H9 (cell line): ENCODE measurements at regions not wholly inside any gene's neighbourhood (a gene's known extent, or its start where the extent isn't known, plus 50 kb on each side); places are given as distances from the start of the nearest gene placed in this dataset.

Source experiments
- DNase-seq: peaks from one replicate; pipeline ENCODE4 v3.0.0-alpha.2; 2017
- H2AFZ ChIP-seq: one replicate; pipeline ENCODE4 v1.6.1; 2013; ENCODE audit warnings: mild to moderate bottlenecking, low read length, control low read depth, moderate library complexity
- H2AK5ac ChIP-seq: 2 replicates; pipeline ENCODE4 v1.6.1; 2013; ENCODE audit warnings: low read length, control low read depth, mixed read lengths; ENCODE audit not compliant: insufficient read length
- H2BK120ac ChIP-seq: one replicate; pipeline ENCODE4 v1.6.1; 2013; ENCODE audit warnings: low read depth, mild to moderate bottlenecking, low read length, control low read depth, inconsistent platforms; ENCODE audit not compliant: poor library complexity, severe bottlenecking
- H2BK12ac ChIP-seq: 2 replicates; pipeline ENCODE4 v1.6.1; 2013; ENCODE audit warnings: low read length, control low read depth, mixed read lengths, low read depth; ENCODE audit not compliant: insufficient read length
- H2BK15ac ChIP-seq: 2 replicates; pipeline ENCODE4 v1.6.1; 2013; ENCODE audit warnings: low read depth, low read length, control low read depth
- H2BK20ac ChIP-seq: one replicate; pipeline ENCODE4 v1.6.1; 2013; ENCODE audit warnings: low read depth, mild to moderate bottlenecking, low read length, control low read depth, inconsistent platforms; ENCODE audit not compliant: poor library complexity, severe bottlenecking
- H2BK5ac ChIP-seq: 2 replicates; pipeline ENCODE4 v1.6.1; 2013; ENCODE audit warnings: low read length, control low read depth, mixed read lengths; ENCODE audit not compliant: insufficient read length
- H3K14ac ChIP-seq: 2 replicates; pipeline ENCODE4 v1.6.1; 2013; ENCODE audit warnings: low read length, control low read depth; ENCODE audit not compliant: insufficient read depth
- H3K18ac ChIP-seq: 2 replicates; pipeline ENCODE4 v1.6.1; 2013; ENCODE audit warnings: low read depth, mild to moderate bottlenecking, mixed read lengths, low read length, control low read depth; ENCODE audit not compliant: insufficient read length
- H3K23ac ChIP-seq: 2 replicates; pipeline ENCODE4 v1.6.1; 2013; ENCODE audit warnings: low read length, control low read depth, mixed read lengths, low read depth; ENCODE audit not compliant: insufficient read length
- H3K23me2 ChIP-seq: 2 replicates; pipeline ENCODE4 v1.6.1; 2013; ENCODE audit warnings: low read depth, mild to moderate bottlenecking, mixed read lengths, low read length, control low read depth; ENCODE audit not compliant: insufficient read length, poor library complexity, severe bottlenecking
- H3K27ac ChIP-seq: 2 replicates; pipeline ENCODE4 v1.5.1; 2013; ENCODE audit warnings: low read length, control low read depth, mixed read lengths, low read depth; ENCODE audit not compliant: insufficient read length
- H3K27me3 ChIP-seq: 2 replicates; pipeline ENCODE4 v1.6.1; 2013; ENCODE audit warnings: low read length, control low read depth, inconsistent platforms; ENCODE audit not compliant: insufficient read depth
- H3K4ac ChIP-seq: 2 replicates; pipeline ENCODE4 v1.6.1; 2013; ENCODE audit warnings: low read depth, mild to moderate bottlenecking, control low read depth, inconsistent platforms, low read length, moderate library complexity
- H3K4me1 ChIP-seq: 2 replicates; pipeline ENCODE4 v1.6.1; 2013; ENCODE audit warnings: low read length, control low read depth, inconsistent platforms; ENCODE audit not compliant: insufficient read depth
- H3K4me2 ChIP-seq: 2 replicates; pipeline ENCODE4 v1.6.1; 2013; ENCODE audit warnings: low read length, control low read depth, mixed read lengths; ENCODE audit not compliant: insufficient read length, insufficient read depth
- H3K56ac ChIP-seq: 2 replicates; pipeline ENCODE4 v1.6.1; 2013; ENCODE audit warnings: low read depth, mild to moderate bottlenecking, mixed read lengths, low read length, control low read depth; ENCODE audit not compliant: insufficient read length
- H3K79me1 ChIP-seq: 2 replicates; pipeline ENCODE4 v1.6.1; 2013; ENCODE audit warnings: low read depth, mild to moderate bottlenecking, moderate library complexity, low read length, control low read depth, inconsistent platforms; ENCODE audit not compliant: insufficient read depth, poor library complexity, severe bottlenecking
- H3K79me2 ChIP-seq: 2 replicates; pipeline ENCODE4 v1.6.1; 2013; ENCODE audit warnings: low read length, control low read depth, inconsistent platforms; ENCODE audit not compliant: insufficient read depth
- H3K9ac ChIP-seq: 2 replicates; pipeline ENCODE4 v1.6.1; 2013; ENCODE audit warnings: low read length, control low read depth, mixed read lengths; ENCODE audit not compliant: insufficient read length; ENCODE audit errors: extremely low read depth
- H3K9me3 ChIP-seq: one replicate; pipeline ENCODE4 v1.6.1; 2013; ENCODE audit warnings: low read depth, low read length, inconsistent platforms; ENCODE audit not compliant: control insufficient read depth
- H3T11ph ChIP-seq: one replicate; pipeline ENCODE4 v1.6.1; 2013; ENCODE audit warnings: mild to moderate bottlenecking, low read length, control low read depth, inconsistent platforms
- H4K20me1 ChIP-seq: one replicate; pipeline ENCODE4 v1.6.1; 2013; ENCODE audit not compliant: control insufficient read depth, insufficient read length, insufficient read depth
- H4K5ac ChIP-seq: 2 replicates; pipeline ENCODE4 v1.6.1; 2013; ENCODE audit warnings: low read depth, mild to moderate bottlenecking, mixed read lengths, low read length, control low read depth; ENCODE audit not compliant: insufficient read length
- H4K8ac ChIP-seq: replicated peaks from 2 replicates; pipeline ENCODE4 v1.6.1; 2013; ENCODE audit warnings: low read length, control low read depth, mixed read lengths, low read depth; ENCODE audit not compliant: insufficient read length
- H4K91ac ChIP-seq: 2 replicates; pipeline ENCODE4 v1.6.1; 2013; ENCODE audit warnings: low read depth, mild to moderate bottlenecking, moderate library complexity, mixed read lengths, low read length, control low read depth; ENCODE audit not compliant: insufficient read length
- H3K27ac Mint-ChIP-seq, 3 experiments: 2 replicates in 2 of 3; 3 replicates in 1 of 3; pipeline ENCODE4 v1.8.0; 2020 to 2021; ENCODE audit warnings: mixed read lengths in 3 of 3, mild to moderate bottlenecking in 1 of 3, moderate library complexity in 1 of 3
- H3K27me3 Mint-ChIP-seq: 2 replicates; pipeline ENCODE4 v1.8.0; 2021; ENCODE audit warnings: low read depth, mild to moderate bottlenecking, moderate library complexity, mixed read lengths
- H3K36me3 Mint-ChIP-seq, 3 experiments: 2 replicates in 2 of 3; 3 replicates in 1 of 3; pipeline ENCODE4 v1.8.0; 2020 to 2021; ENCODE audit warnings: low read depth in 3 of 3, mixed read lengths in 3 of 3; ENCODE audit not compliant: insufficient read depth in 1 of 3
- H3K4me1 Mint-ChIP-seq, 2 experiments: 2 replicates each; pipeline ENCODE4 v1.8.0; 2020; ENCODE audit warnings: mixed read lengths in 2 of 2
- H3K4me3 Mint-ChIP-seq, 2 experiments: 2 replicates in 1 of 2; 3 replicates in 1 of 2; pipeline ENCODE4 v1.8.0; 2020 to 2021; ENCODE audit warnings: mild to moderate bottlenecking in 2 of 2, mixed read lengths in 2 of 2, moderate library complexity in 1 of 2
- H3K9me3 Mint-ChIP-seq, 2 experiments: 2 replicates in 1 of 2; 3 replicates in 1 of 2; pipeline ENCODE4 v1.8.0; 2020; ENCODE audit warnings: mild to moderate bottlenecking in 2 of 2, mixed read lengths in 2 of 2, moderate library complexity in 1 of 2
- CTCF ChIP-seq: fragments of 200-600 bp; sonication (generic); conservative IDR thresholded peaks from 3 replicates; pipeline ENCODE4 v1.8.0; 2021; ENCODE audit warnings: antibody characterized with exemption, mild to moderate bottlenecking
- WGBS: extraction: QIAGEN DNeasy Blood & Tissue Kit; methylation state at CpG from one replicate; pipeline ENCODE4 v1.1.7; 2013; ENCODE audit warnings: missing lambda C conversion rate, low lambda C conversion rate, mixed read lengths; ENCODE audit not compliant: insufficient read length; ENCODE audit errors: extremely low coverage; 5-methylcytosine and 5-hydroxymethylcytosine counted together

GRCh38 chr6:167211881-167212712 lies 54.3 kb upstream of the GPR31 start:
- Mint-ChIP-seq H3K4me1 (peaks cover 19 to 23% of the 10 kb centered on the region in 2 experiments), H3K4me3 (no peak overlapping the region), H3K27ac (no peak overlapping the region), H3K36me3 (no peaks in the 10 kb centered on the region; a peak in 1 of 7 replicates), H3K9me3 (no peaks in the 10 kb centered on the region), H3K27me3 (peaks cover 8% of the 10 kb centered on the region)
- no CpG with 5 or more reads among the region's 7 CpGs for WGBS
- Histone ChIP-seq H3T11ph (no peak overlapping the region), H4K5ac (no peak overlapping the region), H3K27me3 (no peaks in the 10 kb centered on the region), H4K8ac (no peak overlapping the region), H2BK12ac (no peak overlapping the region), H2BK5ac (no peak overlapping the region), H3K4me1 (no peaks in the 10 kb centered on the region; the same call in 1 of the 2 replicates), H2BK20ac (no peak overlapping the region), H4K91ac (no peak overlapping the region), H3K14ac (no peak overlapping the region), H3K79me2 (no peaks in the 10 kb centered on the region), H3K56ac (no peak overlapping the region), H2BK15ac (no peak overlapping the region), H3K4me2 (no peak overlapping the region), H3K23me2 (no peaks in the 10 kb centered on the region), H2AFZ (no peak overlapping the region), H2BK120ac (no peak overlapping the region), H3K9ac (no peak overlapping the region), H3K9me3 (no peaks in the 10 kb centered on the region), H3K79me1 (no peaks in the 10 kb centered on the region), H3K18ac (no peak overlapping the region), H4K20me1 (peaks cover 3% of the 10 kb centered on the region), H3K27ac (no peak overlapping the region), H2AK5ac (no peak overlapping the region), H3K4ac (no peak overlapping the region), H3K23ac (no peak overlapping the region)
- DNase-seq = no peak
- no peak for TF ChIP-seq CTCF
